ENCODE measurements at regions not wholly inside any gene's neighbourhood (a gene's known extent, or its start where the extent isn't known, plus 50 kb on each side); places are given as distances from the start of the nearest gene placed in this dataset.
A peak's percentile ranks its signal among the peaks of the same experiment; 100 is the strongest.

DNA sequence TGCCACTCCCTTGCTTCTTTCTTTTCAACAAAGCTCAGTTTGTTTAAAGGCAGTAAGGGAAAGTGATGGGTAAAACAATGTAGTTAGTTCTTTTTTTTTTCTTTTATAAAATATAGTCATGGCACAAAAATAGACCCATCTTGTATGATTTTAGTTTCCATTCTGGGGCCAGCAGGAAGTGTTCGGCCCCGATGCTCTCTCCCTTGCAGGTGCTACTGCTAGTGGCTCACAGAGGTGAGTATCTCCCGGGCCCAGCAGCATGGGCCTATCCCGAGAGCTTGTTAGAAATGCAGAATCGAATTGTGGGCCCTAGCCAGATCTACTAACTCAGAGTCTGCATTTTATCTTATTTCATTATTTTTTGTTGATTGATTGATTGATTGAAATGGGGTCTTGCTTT is 78.7 kb downstream of the SYNE3 start:
- Histone ChIP-seq H3K4me1 (ENCODE audit: control insufficient read depth, low read length) (peaks cover 45% of the 10 kb centered on the region), H3K4me3 (ENCODE audit: low read length) (peak overlapping the region; percentile 55), H3K9me2 (replicated peaks; ENCODE audit: control insufficient read depth, low read length) (no peaks in the 10 kb centered on the region), H3F3A (ENCODE audit: control insufficient read depth, insufficient read depth) (peaks cover 2% of the 10 kb centered on the region; the same call in 1 of the 2 replicates), H3K4me2 (ENCODE audit: low read length) (peak overlapping the region; percentile 64), H3K9me3 (ENCODE audit: control insufficient read depth, insufficient read depth, low read length) (no peaks in the 10 kb centered on the region), H3K27ac (ENCODE audit: low read depth, low read length) (peak overlapping the region; percentile 90), H3K36me3 (ENCODE audit: control insufficient read depth, low read length) (no peaks in the 10 kb centered on the region), H3K79me2 (ENCODE audit: control insufficient read depth, low read length) (no peaks in the 10 kb centered on the region), H4K20me1 (ENCODE audit: control insufficient read depth, insufficient read depth, low read depth, low read length) (no peaks in the 10 kb centered on the region), H3K27me3 (ENCODE audit: control insufficient read depth, low read length) (no peaks in the 10 kb centered on the region)
- TF ChIP-seq EZH2phosphoT487 (IDR thresholded peaks at IDR 0.05; ENCODE audit: borderline replicate concordance, low read length) = no peak

GRCh38 chr14:95436354-95436753 is 80.1 kb downstream of the SYNE3 start:
- H3K4me3 ChIP-seq (ENCODE audit: low read length) = no peak overlapping the region
- H3K4me1 ChIP-seq (ENCODE audit: control insufficient read depth, low read length) = peaks cover 33% of the 10 kb centered on the region
- H3F3A ChIP-seq (ENCODE audit: control insufficient read depth, insufficient read depth) = peaks cover 2% of the 10 kb centered on the region; the same call in 1 of the 2 replicates
- no peaks in the 10 kb centered on the region for H4K20me1 ChIP-seq (ENCODE audit: control insufficient read depth, insufficient read depth, low read depth, low read length)
- H3K9me2 ChIP-seq (replicated peaks; ENCODE audit: control insufficient read depth, low read length) = no peaks in the 10 kb centered on the region
- no peak overlapping the region for H3K4me2 ChIP-seq (ENCODE audit: low read length)
- no peaks in the 10 kb centered on the region for H3K9me3 ChIP-seq (ENCODE audit: control insufficient read depth, insufficient read depth, low read length)
- H3K27me3 ChIP-seq (ENCODE audit: control insufficient read depth, low read length) = no peaks in the 10 kb centered on the region
- TF ChIP-seq CTCF (IDR thresholded peaks at IDR 0.05; ENCODE audit: low read depth, low read length, poor library complexity, severe bottlenecking) (no peak), EZH2phosphoT487 (IDR thresholded peaks at IDR 0.05; ENCODE audit: borderline replicate concordance, low read length) (no peak)
- H3K27ac ChIP-seq (ENCODE audit: low read depth, low read length) = no peak overlapping the region
- no peaks in the 10 kb centered on the region for H3K79me2 ChIP-seq (ENCODE audit: control insufficient read depth, low read length)
- no peaks in the 10 kb centered on the region for H3K36me3 ChIP-seq (ENCODE audit: control insufficient read depth, low read length)

DNA sequence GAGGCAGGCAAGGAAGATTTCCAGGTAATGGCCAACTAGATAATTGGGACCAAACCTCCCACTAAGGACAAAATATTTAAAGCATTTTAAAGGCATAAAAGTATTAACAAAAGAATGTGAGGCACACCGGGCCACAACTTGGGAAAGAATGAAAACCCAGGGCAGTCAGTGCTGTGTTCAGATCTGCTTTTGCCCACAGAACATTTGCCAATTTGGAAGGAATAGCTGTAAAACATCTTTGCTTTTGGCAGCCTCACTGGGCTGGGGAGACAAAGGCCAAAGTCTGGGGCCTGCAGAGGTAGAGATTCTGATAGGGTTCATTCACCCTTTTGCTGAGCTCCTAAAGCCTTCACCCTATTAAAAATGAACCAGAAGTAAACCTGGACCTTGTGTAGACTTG is 82.3 kb downstream of the SYNE3 start:
- Histone ChIP-seq H4K20me1 (ENCODE audit: control insufficient read depth, insufficient read depth, low read depth, low read length) (no peaks in the 10 kb centered on the region), H3K4me1 (ENCODE audit: control insufficient read depth, low read length) (peaks cover 30% of the 10 kb centered on the region), H3K36me3 (ENCODE audit: control insufficient read depth, low read length) (no peaks in the 10 kb centered on the region), H3K79me2 (ENCODE audit: control insufficient read depth, low read length) (no peaks in the 10 kb centered on the region), H3K27me3 (ENCODE audit: control insufficient read depth, low read length) (no peaks in the 10 kb centered on the region), H3K4me2 (ENCODE audit: low read length) (no peak overlapping the region), H3F3A (ENCODE audit: control insufficient read depth, insufficient read depth) (peaks cover 2% of the 10 kb centered on the region; the same call in 1 of the 2 replicates), H3K27ac (ENCODE audit: low read depth, low read length) (no peak overlapping the region), H3K9me3 (ENCODE audit: control insufficient read depth, insufficient read depth, low read length) (no peaks in the 10 kb centered on the region), H3K4me3 (ENCODE audit: low read length) (no peak overlapping the region), H3K9me2 (replicated peaks; ENCODE audit: control insufficient read depth, low read length) (no peaks in the 10 kb centered on the region)
- TF ChIP-seq EZH2phosphoT487 (IDR thresholded peaks at IDR 0.05; ENCODE audit: borderline replicate concordance, low read length) (no peak), CTCF (IDR thresholded peaks at IDR 0.05; ENCODE audit: low read depth, low read length, poor library complexity, severe bottlenecking) (no peak)

- Histone ChIP-seq H3F3A (ENCODE audit: control insufficient read depth, insufficient read depth) (peaks cover 2% of the 10 kb centered on the region; the same call in 1 of the 2 replicates), H3K4me1 (ENCODE audit: control insufficient read depth, low read length) (peaks cover 20% of the 10 kb centered on the region), H3K4me3 (ENCODE audit: low read length) (no peak overlapping the region), H3K4me2 (ENCODE audit: low read length) (no peak overlapping the region), H4K20me1 (ENCODE audit: control insufficient read depth, insufficient read depth, low read depth, low read length) (no peaks in the 10 kb centered on the region), H3K9me2 (replicated peaks; ENCODE audit: control insufficient read depth, low read length) (no peaks in the 10 kb centered on the region), H3K27ac (ENCODE audit: low read depth, low read length) (no peak overlapping the region), H3K36me3 (ENCODE audit: control insufficient read depth, low read length) (no peaks in the 10 kb centered on the region), H3K27me3 (ENCODE audit: control insufficient read depth, low read length) (no peaks in the 10 kb centered on the region), H3K9me3 (ENCODE audit: control insufficient read depth, insufficient read depth, low read length) (no peaks in the 10 kb centered on the region), H3K79me2 (ENCODE audit: control insufficient read depth, low read length) (no peaks in the 10 kb centered on the region)
- TF ChIP-seq EZH2phosphoT487 (IDR thresholded peaks at IDR 0.05; ENCODE audit: borderline replicate concordance, low read length) (no peak), CTCF (IDR thresholded peaks at IDR 0.05; ENCODE audit: low read depth, low read length, poor library complexity, severe bottlenecking) (no peak)
Observed at GRCh38 chr14:95433094-95433478, 83.4 kb downstream of the SYNE3 start.
